ENCODE measurements at regions not wholly inside any gene's neighbourhood (a gene's known extent, or its start where the extent isn't known, plus 50 kb on each side); places are given as distances from the start of the nearest gene placed in this dataset.
"Not testable (repeated sequence)": the region's sequence is repeated elsewhere in the genome, so short reads cannot be mapped to it uniquely, and the experiment has no call there.

DNA sequence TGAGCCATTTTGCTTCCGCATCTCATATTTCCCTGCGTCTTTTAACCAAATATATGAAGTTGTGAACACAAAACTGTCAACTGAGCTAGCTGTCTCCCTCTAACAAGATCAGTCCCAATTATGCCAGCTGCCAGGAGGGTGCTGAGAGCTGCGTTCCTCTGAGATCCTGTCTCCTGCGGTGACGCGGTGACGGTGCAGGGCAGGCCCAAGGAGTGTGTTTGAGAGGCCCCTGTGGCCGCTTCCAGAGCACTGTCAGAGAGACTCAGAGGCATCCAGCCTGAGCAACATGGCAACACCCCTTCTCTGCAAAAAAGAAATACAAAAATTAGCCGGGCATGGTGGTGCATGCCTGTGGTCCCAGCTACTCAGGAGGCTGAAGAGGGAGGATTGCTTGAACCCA is 126.3 kb upstream of the FOXD4L5 start:
- no peak overlapping the region for H3K4me3 ChIP-seq (ENCODE audit: insufficient read depth in 1 of 2, low read depth in 1 of 2, low read length in 2 of 2)
- no peaks in the 10 kb centered on the region for H3K4me1 ChIP-seq (ENCODE audit: control insufficient read depth, insufficient read depth, low read depth, low read length)
- H3K27me3 ChIP-seq (ENCODE audit: control insufficient read depth in 1 of 2, insufficient read depth in 1 of 2, low read length in 2 of 2) = no peaks in the 10 kb centered on the region
- H4K91ac ChIP-seq (ENCODE audit: low read length) = no peak overlapping the region
- no peak for DNase-seq
- no peak overlapping the region for H3K23ac ChIP-seq (ENCODE audit: low read length in 2 of 2)
- no peak overlapping the region for H3K14ac ChIP-seq (ENCODE audit: low read length in 2 of 2)
- H3K4me2 ChIP-seq (ENCODE audit: low read length, poor library complexity, severe bottlenecking) = no peak overlapping the region
- no peaks in the 10 kb centered on the region for H3K36me3 ChIP-seq (ENCODE audit: control insufficient read depth in 1 of 2, insufficient read depth in 2 of 2, low read depth in 1 of 2, low read length in 2 of 2)
- no peak overlapping the region for H2AK5ac ChIP-seq (ENCODE audit: low read length, severe bottlenecking)
- H2AFZ ChIP-seq (ENCODE audit: low read depth, low read length) = no peak overlapping the region
- 76% methylated on average over 9 of the region's 9 CpGs for WGBS
- no peak overlapping the region for H3K4ac ChIP-seq (ENCODE audit: low read depth in 1 of 2, low read length in 2 of 2)
- no peaks in the 10 kb centered on the region for H3K79me1 ChIP-seq (replicated peaks; ENCODE audit: low read length, poor library complexity, severe bottlenecking)
- H2BK5ac ChIP-seq (ENCODE audit: low read depth, low read length, poor library complexity, severe bottlenecking) = no peak overlapping the region
- no peak overlapping the region for H2BK120ac ChIP-seq (ENCODE audit: low read depth, low read length)
- no peak overlapping the region for H2BK15ac ChIP-seq (ENCODE audit: low read depth, poor library complexity, severe bottlenecking)
- H3K9ac ChIP-seq (ENCODE audit: low read length) = no peak overlapping the region
- no peak overlapping the region for H3K18ac ChIP-seq (ENCODE audit: low read depth in 1 of 2, low read length in 2 of 2)
- H4K8ac ChIP-seq (ENCODE audit: low read length) = no peak overlapping the region
- H3K9me3 ChIP-seq (ENCODE audit: control insufficient read depth, low read length) = no peaks in the 10 kb centered on the region
- no peak overlapping the region for H2BK12ac ChIP-seq (ENCODE audit: low read length in 2 of 2)
- no peak overlapping the region for H3K27ac ChIP-seq (ENCODE audit: low read length, poor library complexity, severe bottlenecking)

- H3K4me1 ChIP-seq (ENCODE audit: control insufficient read depth, insufficient read depth, low read depth, low read length) = no peaks in the 10 kb centered on the region
- H3K4me2 ChIP-seq (ENCODE audit: low read length, poor library complexity, severe bottlenecking) = no peak overlapping the region
- no peaks in the 10 kb centered on the region for H3K79me1 ChIP-seq (replicated peaks; ENCODE audit: low read length, poor library complexity, severe bottlenecking)
- no peak overlapping the region for H3K4ac ChIP-seq (ENCODE audit: low read depth in 1 of 2, low read length in 2 of 2)
- no peak overlapping the region for H2BK15ac ChIP-seq (ENCODE audit: low read depth, poor library complexity, severe bottlenecking)
- H4K91ac ChIP-seq (ENCODE audit: low read length) = no peak overlapping the region
- H3K23ac ChIP-seq (ENCODE audit: low read length in 2 of 2) = no peak overlapping the region
- no peaks in the 10 kb centered on the region for H3K9me3 ChIP-seq (ENCODE audit: control insufficient read depth, low read length)
- no peak overlapping the region for H2BK120ac ChIP-seq (ENCODE audit: low read depth, low read length)
- no peak overlapping the region for H3K4me3 ChIP-seq (ENCODE audit: insufficient read depth in 1 of 2, low read depth in 1 of 2, low read length in 2 of 2)
- WGBS = 67% methylated on average over 14 of the region's 14 CpGs
- no peak overlapping the region for H2BK12ac ChIP-seq (ENCODE audit: low read length in 2 of 2)
- no peak overlapping the region for H2AFZ ChIP-seq (ENCODE audit: low read depth, low read length)
- no peaks in the 10 kb centered on the region for H3K36me3 ChIP-seq (ENCODE audit: control insufficient read depth in 1 of 2, insufficient read depth in 2 of 2, low read depth in 1 of 2, low read length in 2 of 2)
- no peak overlapping the region for H3K18ac ChIP-seq (ENCODE audit: low read depth in 1 of 2, low read length in 2 of 2)
- H3K27me3 ChIP-seq (ENCODE audit: control insufficient read depth in 1 of 2, insufficient read depth in 1 of 2, low read length in 2 of 2) = no peaks in the 10 kb centered on the region
- no peak overlapping the region for H4K8ac ChIP-seq (ENCODE audit: low read length)
- H3K14ac ChIP-seq (ENCODE audit: low read length in 2 of 2) = no peak overlapping the region
- no peak overlapping the region for H2BK5ac ChIP-seq (ENCODE audit: low read depth, low read length, poor library complexity, severe bottlenecking)
- DNase-seq = no peak
- H2AK5ac ChIP-seq (ENCODE audit: low read length, severe bottlenecking) = no peak overlapping the region
- H3K9ac ChIP-seq (ENCODE audit: low read length) = no peak overlapping the region
- no peak overlapping the region for H3K27ac ChIP-seq (ENCODE audit: low read length, poor library complexity, severe bottlenecking)
Measured at GRCh38 chr9:65410926-65411325, 125.9 kb upstream of the FOXD4L5 start.

DNA sequence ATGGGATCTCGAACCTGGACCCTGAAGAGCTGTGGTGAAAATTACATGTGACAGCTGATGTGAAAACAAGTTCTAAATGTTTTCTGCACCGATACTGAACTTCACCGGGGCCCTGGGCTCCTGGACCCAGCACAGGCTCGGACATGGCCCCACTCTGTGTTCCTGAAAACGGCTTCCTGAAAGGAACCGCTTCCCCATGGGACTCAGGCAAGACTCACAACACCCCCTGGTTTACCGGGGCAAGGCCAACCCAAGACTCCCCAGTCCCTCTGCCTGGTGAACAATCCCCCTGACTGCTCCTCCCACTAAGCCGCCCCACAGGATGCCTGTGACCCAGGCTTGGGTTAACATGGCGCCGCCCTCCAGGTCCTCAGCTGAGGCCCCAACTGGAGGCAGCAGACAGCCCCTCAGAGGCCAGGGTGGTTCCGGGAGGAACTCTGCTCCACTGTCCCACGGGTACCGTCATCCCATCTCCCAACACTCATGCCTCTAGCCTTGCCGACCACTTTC is 124.5 kb upstream of the FOXD4L5 start:
- Histone ChIP-seq H2AK5ac (ENCODE audit: low read length, severe bottlenecking) (no peak overlapping the region), H2BK5ac (ENCODE audit: low read depth, low read length, poor library complexity, severe bottlenecking) (no peak overlapping the region), H3K27me3 (ENCODE audit: control insufficient read depth in 1 of 2, insufficient read depth in 1 of 2, low read length in 2 of 2) (no peaks in the 10 kb centered on the region), H2BK120ac (ENCODE audit: low read depth, low read length) (no peak overlapping the region), H4K8ac (ENCODE audit: low read length) (no peak overlapping the region), H2BK12ac (ENCODE audit: low read length in 2 of 2) (no peak overlapping the region), H3K27ac (ENCODE audit: low read length, poor library complexity, severe bottlenecking) (no peak overlapping the region), H3K4ac (ENCODE audit: low read depth in 1 of 2, low read length in 2 of 2) (no peak overlapping the region), H3K9me3 (ENCODE audit: control insufficient read depth, low read length) (no peaks in the 10 kb centered on the region), H3K18ac (ENCODE audit: low read depth in 1 of 2, low read length in 2 of 2) (no peak overlapping the region), H3K4me1 (ENCODE audit: control insufficient read depth, insufficient read depth, low read depth, low read length) (no peaks in the 10 kb centered on the region), H3K4me2 (ENCODE audit: low read length, poor library complexity, severe bottlenecking) (no peak overlapping the region), H3K23ac (ENCODE audit: low read length in 2 of 2) (no peak overlapping the region), H3K9ac (ENCODE audit: low read length) (no peak overlapping the region), H3K4me3 (ENCODE audit: insufficient read depth in 1 of 2, low read depth in 1 of 2, low read length in 2 of 2) (no peak overlapping the region), H3K36me3 (ENCODE audit: control insufficient read depth in 1 of 2, insufficient read depth in 2 of 2, low read depth in 1 of 2, low read length in 2 of 2) (no peaks in the 10 kb centered on the region), H3K79me1 (replicated peaks; ENCODE audit: low read length, poor library complexity, severe bottlenecking) (no peaks in the 10 kb centered on the region), H4K91ac (ENCODE audit: low read length) (no peak overlapping the region), H3K14ac (ENCODE audit: low read length in 2 of 2) (no peak overlapping the region), H2AFZ (ENCODE audit: low read depth, low read length) (no peak overlapping the region), H2BK15ac (ENCODE audit: low read depth, poor library complexity, severe bottlenecking) (no peak overlapping the region)
- no peak for DNase-seq
- WGBS = 87% methylated on average over 14 of the region's 14 CpGs

GRCh38 chr9:65408806-65409205 is 123.8 kb upstream of the FOXD4L5 start:
- DNase-seq; H3K4me3 ChIP-seq (ENCODE audit: insufficient read depth in 1 of 2, low read depth in 1 of 2, low read length in 2 of 2); H3K18ac ChIP-seq (ENCODE audit: low read depth in 1 of 2, low read length in 2 of 2); H4K8ac ChIP-seq (ENCODE audit: low read length); H3K23ac ChIP-seq (ENCODE audit: low read length in 2 of 2); H3K9me3 ChIP-seq (ENCODE audit: control insufficient read depth, low read length); H3K4me2 ChIP-seq (ENCODE audit: low read length, poor library complexity, severe bottlenecking); H3K36me3 ChIP-seq (ENCODE audit: control insufficient read depth in 1 of 2, insufficient read depth in 2 of 2, low read depth in 1 of 2, low read length in 2 of 2); H4K91ac ChIP-seq (ENCODE audit: low read length); H3K27ac ChIP-seq (ENCODE audit: low read length, poor library complexity, severe bottlenecking); H2BK15ac ChIP-seq (ENCODE audit: low read depth, poor library complexity, severe bottlenecking); H3K4me1 ChIP-seq (ENCODE audit: control insufficient read depth, insufficient read depth, low read depth, low read length); H2AFZ ChIP-seq (ENCODE audit: low read depth, low read length); H3K9ac ChIP-seq (ENCODE audit: low read length); H2BK12ac ChIP-seq (ENCODE audit: low read length in 2 of 2); H3K4ac ChIP-seq (ENCODE audit: low read depth in 1 of 2, low read length in 2 of 2); H2BK5ac ChIP-seq (ENCODE audit: low read depth, low read length, poor library complexity, severe bottlenecking); H3K14ac ChIP-seq (ENCODE audit: low read length in 2 of 2); H2AK5ac ChIP-seq (ENCODE audit: low read length, severe bottlenecking); H2BK120ac ChIP-seq (ENCODE audit: low read depth, low read length); H3K27me3 ChIP-seq (ENCODE audit: control insufficient read depth in 1 of 2, insufficient read depth in 1 of 2, low read length in 2 of 2); H3K79me1 ChIP-seq (replicated peaks; ENCODE audit: low read length, poor library complexity, severe bottlenecking): not testable (repeated sequence)
- WGBS = 78% methylated on average over 7 of the region's 14 CpGs
